H1 (cell line): ENCODE measurements at regions not wholly inside any gene's neighbourhood (a gene's known extent, or its start where the extent isn't known, plus 50 kb on each side); places are given as distances from the start of the nearest gene placed in this dataset.

Source experiments
- CHD1 ChIP-seq: IDR thresholded peaks from 2 replicates; pipeline ENCODE4 v1.6.1; 2012; ENCODE audit warnings: low read depth, low read length, improper control_type of control experiment
- CHD7 ChIP-seq: fragments of 300-600 bp; sonication (generic); IDR thresholded peaks from 2 replicates; pipeline ENCODE4 v1.7.1; 2012; ENCODE audit warnings: low read length, moderate library complexity, mild to moderate bottlenecking, inconsistent platforms; ENCODE audit not compliant: insufficient replicate concordance
- SAP30 ChIP-seq: fragments of 300-600 bp; sonication (generic); IDR thresholded peaks from 2 replicates; pipeline ENCODE4 v1.7.1; 2012; ENCODE audit warnings: low read length, moderate library complexity, mild to moderate bottlenecking, inconsistent platforms; ENCODE audit not compliant: insufficient read depth, insufficient replicate concordance
- SIX5 ChIP-seq: IDR thresholded peaks from 2 replicates; pipeline ENCODE4 v1.6.1; 2011; ENCODE audit warnings: mild to moderate bottlenecking, low read depth, low read length
- SP4 ChIP-seq: IDR thresholded peaks from 2 replicates; pipeline ENCODE4 v1.6.1; 2012; ENCODE audit warnings: low read length, inconsistent platforms

- no peak for TF ChIP-seq CHD7
- no peak for TF ChIP-seq SP4
- TF ChIP-seq CHD1: no peak
- TF ChIP-seq SAP30: no peak
- no peak for TF ChIP-seq SIX5
Observed at GRCh38 chr1:168910403-168910802, 181.4 kb upstream of the DPT start (continued).
